ENCODE measurements at regions not wholly inside any gene's neighbourhood (a gene's known extent, or its start where the extent isn't known, plus 50 kb on each side); places are given as distances from the start of the nearest gene placed in this dataset.

DNA sequence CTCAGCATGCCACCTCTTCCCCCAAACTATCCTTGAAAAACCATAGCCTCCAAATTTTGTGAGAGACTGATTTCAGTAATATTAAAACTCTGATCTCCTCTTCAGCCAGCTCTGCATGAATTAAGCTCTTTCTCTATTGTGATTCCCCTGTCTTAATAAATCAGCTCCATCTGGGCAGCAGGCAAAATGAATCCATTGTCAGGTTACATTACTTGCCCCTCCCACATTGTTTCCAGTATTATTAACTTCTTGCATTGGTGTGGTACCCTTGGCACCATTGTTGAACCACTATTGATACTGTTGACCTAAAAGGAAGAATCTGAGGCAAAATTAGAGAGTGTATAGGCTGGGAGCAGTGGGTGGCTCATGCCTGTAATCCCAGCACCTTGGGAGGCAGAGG, 512.2 kb upstream of the VRK2 start:
- DNase-seq = no peak

DNA sequence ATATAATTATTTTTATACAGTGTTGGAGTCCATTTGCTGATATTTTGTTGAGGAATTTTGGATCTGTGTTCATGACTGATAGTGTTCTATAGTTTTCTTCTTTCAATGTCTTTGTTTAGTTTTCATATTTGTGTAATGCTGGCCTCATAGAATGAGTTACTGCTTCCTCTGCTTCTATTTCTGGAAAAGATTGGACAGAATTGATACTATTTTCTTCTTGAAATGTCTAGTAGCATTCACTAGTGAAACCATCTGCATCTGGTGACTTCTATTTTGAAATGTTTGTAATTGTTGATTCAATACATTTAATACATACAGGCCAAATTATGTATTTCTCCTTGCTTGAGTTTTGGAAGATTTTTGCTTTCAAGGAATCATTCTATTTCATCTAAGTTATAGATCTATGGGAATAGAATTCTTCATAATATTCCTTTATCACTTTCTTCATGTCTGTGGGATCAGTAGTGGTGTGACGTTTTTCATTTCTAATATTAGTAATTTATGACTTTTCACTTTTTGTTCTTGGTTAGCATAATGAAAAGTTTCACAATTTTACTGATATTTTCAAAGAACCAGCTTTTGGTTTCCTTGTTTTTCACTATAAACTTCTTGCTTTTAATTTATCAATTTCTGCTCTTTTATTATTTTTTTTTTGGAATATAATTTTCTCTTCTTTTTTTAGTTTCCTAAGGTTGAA, 509.9 kb upstream of the VRK2 start:
- DNase-seq = no peak

DNA sequence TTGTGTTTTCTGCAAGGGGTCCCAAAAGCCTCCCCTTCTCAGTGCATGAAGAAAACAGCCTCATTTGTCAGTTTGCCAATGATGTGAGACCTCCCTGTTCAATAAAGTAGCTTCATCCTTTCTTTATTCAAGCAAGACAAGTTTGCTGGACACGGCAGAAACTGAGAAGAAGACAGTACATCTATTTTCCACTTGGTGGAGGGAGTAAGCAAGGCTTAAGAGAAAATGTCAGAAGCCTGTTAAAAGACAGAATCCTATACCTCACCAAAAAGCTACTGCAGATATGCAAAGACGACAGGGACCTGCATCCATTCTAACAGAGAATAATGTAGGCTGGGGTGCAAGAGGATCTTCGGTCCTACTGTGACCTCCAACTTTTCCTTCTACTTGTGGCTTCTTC, 506.8 kb upstream of the VRK2 start:
- DNase-seq = no peak

DNA sequence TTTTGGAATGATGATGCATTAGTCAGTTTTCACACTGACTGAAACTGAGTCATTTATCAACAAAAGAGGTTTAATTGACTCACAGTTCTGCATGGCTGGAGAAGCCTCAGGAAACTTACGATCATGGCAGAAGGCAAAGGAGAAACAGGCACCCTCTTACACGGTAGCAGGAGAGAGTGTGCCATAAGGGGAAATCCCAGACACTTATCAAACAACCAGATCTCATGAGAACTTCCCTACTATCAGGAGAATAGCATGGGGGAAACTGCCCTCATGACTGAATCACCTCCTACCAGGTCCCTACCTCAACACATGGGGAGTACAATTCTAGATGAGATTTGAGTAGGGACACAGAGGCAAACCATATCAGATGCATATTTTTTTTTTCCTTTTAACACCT, 504.5 kb upstream of the VRK2 start:
- no peak for DNase-seq

DNA sequence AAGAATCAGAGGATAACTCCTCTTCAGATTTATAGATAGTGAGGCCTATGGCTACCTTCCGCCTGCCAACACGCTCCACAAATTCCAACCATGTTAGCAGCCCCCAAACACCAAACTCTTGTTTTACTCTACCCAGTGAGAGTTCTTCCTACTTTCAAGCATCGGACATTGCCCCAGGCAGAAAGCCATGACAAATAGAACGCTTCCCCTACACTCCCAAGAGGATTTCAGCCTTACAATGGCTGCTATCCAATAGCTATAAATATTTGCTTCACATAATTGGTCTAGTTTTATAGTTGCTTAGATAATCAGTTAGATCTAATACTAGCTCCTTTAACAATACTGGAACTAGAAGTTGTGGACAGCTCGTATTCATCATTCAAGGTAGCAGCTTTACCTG, 503.4 kb upstream of the VRK2 start:
- DNase-seq = no peak

DNA sequence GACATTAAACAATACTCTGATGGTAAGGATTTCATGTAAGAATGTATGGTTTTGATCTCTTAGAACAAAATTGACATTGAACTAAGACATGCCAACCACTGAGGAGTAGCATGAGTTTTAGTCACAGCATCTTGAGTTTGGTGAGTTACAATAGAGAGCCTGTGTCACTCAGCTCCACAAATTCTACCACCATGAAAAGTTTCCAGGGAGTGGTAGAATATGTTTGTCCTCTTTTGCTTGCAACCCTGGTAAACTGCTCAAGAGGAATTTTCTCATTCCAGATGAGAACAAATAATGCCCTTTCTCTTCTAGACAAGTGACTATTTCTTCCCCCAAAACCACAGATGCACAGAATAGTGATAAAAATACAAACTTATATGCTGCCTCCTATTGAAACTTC, 502.0 kb upstream of the VRK2 start:
- no peak for DNase-seq

DNA sequence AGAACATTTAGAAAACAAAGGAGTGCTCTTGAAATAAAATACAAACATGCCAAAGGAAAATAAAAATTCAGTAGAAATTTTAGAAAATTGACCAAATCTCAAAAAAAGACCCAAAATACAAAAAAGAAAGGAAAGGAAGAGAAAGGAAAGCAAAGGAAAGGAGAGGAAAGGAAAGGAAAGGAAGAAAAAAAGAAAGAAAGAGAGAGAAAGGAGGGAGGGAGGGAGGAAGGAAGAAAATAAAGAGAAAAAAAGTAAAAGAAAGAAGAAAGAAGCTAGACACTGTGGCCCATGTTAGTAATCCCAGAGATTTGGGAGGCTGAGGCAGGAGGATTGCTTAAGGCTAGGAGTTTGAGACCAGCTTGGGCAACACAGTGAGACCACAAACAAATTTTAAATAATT, 500.1 kb upstream of the VRK2 start:
- DNase-seq = no peak

DNA sequence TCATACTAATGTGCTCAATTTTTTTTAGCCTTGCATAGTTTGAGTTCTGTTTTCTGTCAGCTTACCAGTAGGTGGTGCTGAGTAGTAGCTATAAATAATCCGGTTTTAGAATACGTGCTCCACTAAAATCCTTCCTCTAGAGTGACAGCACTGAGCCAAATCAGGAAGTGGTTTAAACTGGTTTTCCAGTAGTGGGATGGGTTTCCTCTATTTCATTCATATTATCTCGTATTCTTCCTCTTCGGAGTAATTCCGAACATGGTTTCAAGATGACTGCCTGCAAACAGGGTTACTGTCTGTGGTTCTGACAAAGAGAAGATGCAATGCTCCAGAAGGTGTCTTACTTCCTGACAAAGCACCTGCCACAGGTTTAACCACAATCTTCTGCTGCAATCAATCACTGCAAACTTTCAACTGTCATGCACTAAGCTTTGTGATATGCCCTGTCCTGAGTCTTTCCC, 496.9 kb upstream of the VRK2 start:
- DNase-seq = no peak

DNA sequence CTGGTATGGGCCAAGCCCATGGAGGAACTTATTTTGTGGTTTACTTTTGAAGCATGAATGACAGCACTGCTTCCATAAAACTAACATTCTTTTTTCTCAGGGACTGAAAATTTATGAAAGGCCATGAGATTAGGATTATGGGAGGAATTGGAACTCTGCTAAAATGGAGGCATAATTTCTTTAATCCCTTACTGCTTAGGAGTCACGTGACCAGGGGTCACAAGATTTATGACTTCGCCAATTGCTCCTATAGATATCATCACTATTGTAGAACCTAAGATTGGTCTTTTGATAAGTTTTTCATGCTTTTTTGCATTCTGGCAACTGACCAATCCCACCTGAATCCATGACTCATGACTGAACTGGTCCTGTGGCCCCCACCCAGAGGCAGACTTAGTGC, 495.7 kb upstream of the VRK2 start:
- no peak for DNase-seq

DNA sequence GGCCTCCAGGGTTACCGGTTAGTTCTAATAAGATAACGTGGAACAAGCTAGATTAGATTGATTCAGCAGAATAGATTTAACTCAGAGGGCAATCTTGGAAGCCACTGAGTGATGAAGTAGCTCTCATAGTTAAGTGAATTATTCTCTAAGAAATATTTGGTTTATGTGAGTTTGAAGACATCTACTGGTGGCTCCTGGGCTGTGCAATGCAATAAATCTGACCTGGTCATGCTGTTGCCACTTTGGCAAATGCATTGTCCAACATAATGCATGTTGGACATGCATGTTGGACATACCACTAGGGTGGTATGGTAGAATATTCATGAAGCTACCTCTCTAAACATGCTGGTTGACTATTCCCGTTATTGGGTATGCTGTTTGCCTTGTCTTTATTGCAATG, 493.7 kb upstream of the VRK2 start:
- DNase-seq = no peak

DNA sequence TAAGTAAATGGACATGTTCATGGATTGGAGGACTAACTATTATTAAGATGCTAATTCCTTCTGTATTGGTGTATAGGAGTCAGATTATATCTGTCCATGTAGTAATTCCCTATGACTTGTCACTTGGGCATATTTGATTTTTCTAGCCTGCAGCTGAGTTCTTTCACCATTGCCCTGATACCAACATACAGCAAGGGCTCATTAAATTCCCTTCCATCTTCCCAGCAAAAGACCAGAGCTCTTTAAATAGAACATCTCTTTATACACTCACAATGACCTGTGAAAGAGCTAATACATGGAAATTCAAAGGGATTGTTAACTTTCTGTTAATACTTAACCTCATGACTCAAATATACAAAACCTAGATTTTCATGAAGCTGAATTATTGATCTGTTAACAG, 492.3 kb upstream of the VRK2 start:
- DNase-seq = no peak

DNA sequence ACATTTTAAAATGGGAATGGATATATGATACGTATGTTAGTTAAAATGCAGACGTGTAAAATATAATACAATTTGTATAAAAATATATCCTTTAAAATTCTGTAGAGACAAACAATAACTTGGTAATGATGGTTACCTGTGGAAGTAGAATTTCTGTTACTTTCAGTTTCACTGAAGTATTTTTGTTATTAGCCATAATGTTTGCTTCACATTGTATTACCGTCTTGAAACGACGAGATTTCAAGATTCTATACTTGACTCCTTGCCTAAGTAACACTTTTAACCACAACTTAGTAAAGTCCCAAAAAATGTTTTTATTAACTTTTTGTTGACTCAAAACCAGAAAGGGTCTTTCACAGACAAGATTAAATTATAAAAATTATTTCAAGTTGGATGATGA, 488.3 kb upstream of the VRK2 start:
- DNase-seq = no peak

DNA sequence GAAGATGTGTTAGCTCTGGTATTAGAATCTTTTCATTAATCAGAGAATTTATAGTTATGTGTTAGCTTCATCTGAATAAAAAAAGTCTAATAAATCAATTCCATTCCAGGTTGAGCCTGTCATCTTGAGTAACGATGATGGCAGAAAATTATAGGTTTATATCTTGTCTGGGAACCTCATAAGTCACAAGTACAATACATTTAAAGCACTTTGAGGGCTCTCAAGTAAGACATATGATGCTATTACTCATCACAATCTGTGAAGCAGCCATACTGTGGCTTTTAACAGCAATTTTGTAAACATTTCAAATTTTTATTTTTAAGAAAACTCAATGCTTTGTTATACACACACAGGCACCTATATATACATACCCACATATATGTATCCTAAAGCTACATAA, 484.1 kb upstream of the VRK2 start:
- no peak for DNase-seq

DNA sequence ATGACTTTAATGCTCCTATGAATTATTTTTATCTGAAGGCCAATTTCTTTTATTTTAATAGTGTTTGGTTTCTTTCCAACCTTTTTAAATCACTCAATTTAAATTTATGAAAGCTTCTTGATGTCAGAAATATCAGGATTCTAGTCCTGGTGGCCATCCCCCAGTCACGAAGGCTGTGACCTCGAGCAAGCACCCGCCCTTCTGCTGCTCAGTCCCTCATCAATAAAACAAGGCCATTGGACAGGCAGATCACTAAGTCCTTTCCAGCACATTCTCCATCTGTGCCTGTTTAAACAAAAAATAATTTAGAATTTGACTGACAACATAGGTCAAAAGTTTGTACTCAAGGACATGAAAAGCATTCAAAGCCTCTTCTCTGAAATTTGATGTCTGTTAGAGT, 483.6 kb upstream of the VRK2 start:
- DNase-seq = no peak

DNA sequence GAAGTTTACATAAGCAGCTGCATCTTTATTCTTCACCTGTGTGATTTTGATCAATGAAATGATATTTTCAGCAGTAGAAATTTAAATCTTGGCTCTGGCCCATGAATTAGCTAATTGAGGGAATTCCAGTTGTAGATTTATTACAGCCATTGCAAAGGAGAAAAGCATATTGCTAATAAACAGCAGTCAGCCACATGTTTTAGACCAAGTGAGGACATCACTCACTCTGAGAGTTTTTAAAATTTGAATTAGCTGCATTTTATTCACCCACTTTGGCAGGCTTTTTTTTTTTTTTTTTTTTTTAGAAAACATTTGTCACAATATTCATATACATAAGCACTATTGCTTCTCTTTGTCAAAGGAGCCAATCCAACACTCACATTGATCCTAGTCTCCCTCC, 479.4 kb upstream of the VRK2 start:
- no peak for DNase-seq

DNA sequence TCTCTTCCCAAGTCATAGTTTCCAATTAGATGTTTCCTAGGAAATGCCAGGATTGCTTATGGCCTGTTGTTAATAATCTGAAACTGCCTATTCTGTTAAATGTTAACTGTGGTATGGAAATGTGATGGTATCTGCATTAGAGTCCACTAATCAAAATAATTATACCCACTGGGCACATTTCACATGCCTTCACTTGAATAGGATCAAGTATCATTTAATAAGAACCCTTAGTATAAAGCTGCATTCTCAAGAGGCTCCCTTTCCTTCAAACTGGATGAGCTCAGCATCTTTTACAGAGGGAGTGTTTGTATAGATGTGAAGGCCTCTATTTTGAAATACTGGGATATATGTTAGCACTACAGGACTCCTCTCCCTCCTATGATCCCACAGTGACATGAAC, 477.2 kb upstream of the VRK2 start:
- DNase-seq = no peak

DNA sequence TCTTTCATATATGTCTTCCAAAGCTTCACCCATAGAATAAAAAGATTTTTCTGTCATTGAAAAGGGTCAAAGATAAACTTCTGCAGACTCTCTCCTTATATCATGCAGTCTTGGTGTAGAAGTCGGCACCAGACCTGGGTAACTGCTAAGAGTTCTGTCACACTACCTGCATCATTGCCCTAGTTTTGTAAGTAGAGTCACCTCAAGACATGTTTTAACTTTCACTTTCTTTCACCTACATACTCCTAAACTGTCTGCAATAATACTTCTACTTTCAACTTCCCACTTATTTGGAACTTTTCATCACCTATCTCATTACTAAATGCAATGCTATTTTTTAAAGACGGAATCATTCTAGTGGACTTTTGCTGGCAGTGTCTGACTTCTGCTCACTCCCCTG, 475.6 kb upstream of the VRK2 start:
- DNase-seq = no peak

DNA sequence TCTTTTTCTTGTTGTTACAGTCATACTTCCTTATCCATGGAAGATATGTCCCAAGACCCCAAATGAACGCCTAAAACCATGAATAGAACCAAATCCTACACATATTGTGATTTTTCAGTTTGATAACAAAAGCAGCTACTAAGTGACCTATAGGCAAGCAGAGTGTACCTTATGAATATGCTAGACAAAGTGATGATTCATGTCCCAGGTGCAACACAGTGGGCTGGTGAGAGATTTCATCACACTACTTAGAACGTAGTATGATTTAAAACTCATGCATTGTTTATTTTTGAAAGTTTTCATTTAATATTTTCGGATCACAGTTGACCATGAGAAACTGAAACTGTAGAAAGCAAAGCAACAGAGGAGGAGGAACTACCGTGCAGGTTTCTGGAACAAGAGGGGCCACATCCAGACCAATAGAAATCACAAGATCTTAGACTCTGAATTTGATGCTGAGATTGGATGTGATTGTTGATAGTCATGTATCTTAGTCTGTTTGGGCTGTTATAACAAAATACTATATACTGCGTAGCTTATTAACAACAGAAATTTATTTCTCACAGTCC, 470.8 kb upstream of the VRK2 start:
- no peak for DNase-seq

DNA sequence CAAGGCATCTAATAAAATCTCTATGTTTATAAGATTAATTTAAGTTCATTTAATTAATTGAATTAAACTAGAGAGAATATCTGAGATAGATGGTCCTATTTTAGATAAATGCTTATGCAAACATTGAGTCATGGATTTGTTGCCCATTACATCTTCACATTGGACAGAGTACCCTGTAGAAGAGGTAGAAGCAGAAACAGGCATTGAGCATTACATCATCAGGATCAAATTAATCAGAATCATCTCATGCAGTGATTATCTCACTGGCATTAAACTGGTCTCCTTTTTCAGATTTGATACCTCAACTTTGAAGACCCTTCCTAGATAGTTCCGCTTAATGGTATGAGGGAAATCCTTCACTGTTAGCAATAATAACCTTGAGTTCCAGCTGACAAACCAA, 469.6 kb upstream of the VRK2 start:
- no peak for DNase-seq

DNA sequence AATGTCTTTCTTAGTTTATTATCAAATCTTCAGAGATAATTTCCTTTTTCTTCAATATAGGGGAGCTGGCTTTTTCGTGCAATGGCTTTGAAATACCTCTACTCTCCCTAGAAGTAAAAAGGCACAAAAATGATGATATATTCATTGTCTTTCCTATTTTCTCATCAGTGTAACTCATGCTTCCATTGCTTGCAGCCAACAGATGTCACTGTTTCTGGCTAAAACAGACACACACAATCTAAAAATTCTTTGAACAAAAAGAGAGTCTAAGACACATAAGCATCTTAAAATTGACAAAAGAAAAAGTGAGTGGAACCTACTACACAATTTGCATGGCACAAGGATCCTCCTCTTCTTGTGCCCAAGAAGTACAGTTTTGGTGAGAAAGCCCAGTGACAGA, 448.7 kb upstream of the VRK2 start:
- no peak for DNase-seq

DNA sequence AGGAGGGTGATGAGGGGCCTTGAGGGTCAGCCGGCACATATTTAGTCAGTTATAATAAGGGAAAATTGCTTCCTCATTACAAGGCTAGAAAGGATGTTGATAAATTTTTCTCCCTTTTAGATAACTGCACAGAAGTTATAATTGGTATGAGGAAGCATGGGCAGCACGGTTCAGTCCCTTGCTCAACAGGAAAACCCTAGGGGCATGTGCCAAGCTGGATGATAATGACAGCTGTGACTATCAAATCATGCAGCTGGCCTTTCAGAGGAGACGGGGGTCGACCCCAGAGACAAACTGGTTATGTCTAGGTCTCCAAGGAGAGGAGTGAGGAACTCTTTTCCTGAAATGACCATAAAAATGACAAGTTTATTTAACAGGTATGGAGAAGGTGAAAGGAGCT, 448.1 kb upstream of the VRK2 start:
- no peak for DNase-seq

DNA sequence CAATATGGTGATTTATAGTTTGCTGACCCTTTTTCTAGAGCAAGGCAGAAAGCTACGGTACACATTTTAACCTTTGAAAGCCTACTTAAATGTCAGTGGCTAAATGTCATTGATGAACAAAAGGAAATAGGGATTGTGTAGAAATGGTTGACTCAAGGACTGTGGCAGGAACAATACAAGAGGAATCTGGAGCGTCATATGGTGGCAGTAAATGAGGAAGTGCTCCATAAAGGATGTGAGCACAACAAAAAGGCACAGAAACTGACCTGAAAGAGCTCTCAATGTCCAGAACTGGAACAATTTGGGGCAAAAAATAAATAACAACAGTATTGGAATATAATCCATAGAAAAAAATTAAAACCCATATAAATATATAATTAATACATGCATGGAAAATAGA, 443.9 kb upstream of the VRK2 start:
- DNase-seq = no peak

DNA sequence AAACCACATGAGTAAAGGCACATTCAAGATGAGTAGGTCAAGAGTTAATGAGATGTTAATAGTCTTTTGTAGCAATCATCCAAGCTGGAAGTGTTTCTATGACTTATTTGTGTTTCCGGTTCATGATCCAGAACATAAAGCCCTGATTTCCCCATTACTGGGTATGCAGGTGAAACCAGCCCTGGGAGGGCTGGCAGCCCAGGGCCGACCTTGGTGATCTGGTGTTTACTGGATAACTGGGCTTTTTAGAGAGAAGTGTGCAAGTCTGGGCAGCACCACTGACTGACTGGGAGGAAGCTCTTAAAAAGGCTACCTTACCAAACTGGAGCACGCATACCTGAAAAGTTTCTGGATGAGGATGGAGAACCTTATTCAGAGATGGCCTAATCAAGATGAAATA, 431.6 kb upstream of the VRK2 start:
- DNase-seq = no peak

DNA sequence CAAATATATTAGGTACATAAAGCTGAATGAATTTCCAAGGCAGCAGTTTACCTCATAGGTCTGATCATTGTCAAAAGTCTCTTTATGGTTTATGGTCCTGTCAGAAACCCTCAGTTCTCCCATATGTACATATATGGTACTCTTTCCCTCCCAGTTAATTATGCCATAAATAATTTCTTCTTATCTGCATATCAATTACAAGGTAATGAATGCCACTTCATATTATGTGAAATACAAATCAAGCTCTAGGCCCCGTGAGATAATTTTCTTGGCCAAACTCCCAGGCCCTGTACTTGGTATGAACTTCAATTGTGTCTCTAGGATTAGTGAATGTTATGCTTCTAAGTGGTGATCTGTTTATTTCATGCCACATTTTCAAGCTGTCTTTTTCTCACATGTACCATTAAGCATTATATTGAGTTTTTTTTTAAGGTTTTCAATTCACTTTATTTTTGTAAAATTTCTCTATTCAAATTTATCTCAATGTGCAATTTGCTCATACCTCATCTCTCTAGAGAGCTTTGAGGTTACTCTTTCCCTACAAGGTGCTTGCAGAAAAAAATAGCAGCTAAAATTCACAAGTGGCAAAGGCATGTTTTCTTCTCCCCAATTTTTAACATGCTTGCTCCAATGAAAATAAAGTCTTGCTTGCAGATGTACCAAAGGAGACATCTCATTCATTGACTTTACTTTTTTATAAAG, 430.6 kb upstream of the VRK2 start:
- no peak for DNase-seq

DNA sequence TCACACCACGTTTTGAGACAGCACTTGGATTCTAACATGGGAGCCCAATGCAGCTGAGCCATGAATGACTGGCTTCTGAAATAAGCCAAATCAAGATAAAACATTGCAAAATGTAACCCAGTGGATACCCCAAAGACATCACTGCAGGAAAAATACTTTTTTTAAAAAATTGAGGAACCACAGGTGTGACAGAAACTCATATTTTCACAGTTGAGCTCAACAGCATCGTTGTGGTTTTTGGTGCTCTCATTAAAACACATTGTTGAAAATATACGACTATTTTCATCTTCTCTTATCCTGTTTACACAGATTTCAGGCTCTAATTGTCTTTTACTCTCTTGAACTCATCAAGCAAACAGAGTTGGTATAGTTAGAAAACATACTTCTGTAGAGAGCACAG, 429.3 kb upstream of the VRK2 start:
- no peak for DNase-seq

Data from CD4-positive, alpha-beta T cell treated with Interleukin-12 subunit alpha and Interleukin-12 subunit beta, for 1 hour (primary cell).